Stomach (tissue), 4 donors: ENCODE measurements at regions not wholly inside any gene's neighbourhood (a gene's known extent, or its start where the extent isn't known, plus 50 kb on each side); places are given as distances from the start of the nearest gene placed in this dataset.

Experiments used
- CTCF ChIP-seq, 7 experiments: fragments of 450-650 bp in 4 of 7; fragments of 200-600 bp in 3 of 7; sonication (generic) in 3 of 7; IDR thresholded peaks; one replicate each; pipeline ENCODE4 v1.5.1; 2016 to 2019; ENCODE audit warnings: antibody characterized with exemption in 7 of 7, control low read depth in 2 of 7, mild to moderate bottlenecking in 1 of 7
- EP300 ChIP-seq: sonication (generic); formaldehyde crosslinking; IDR thresholded peaks from one replicate; pipeline ENCODE4 v1.6.1; 2017; ENCODE audit warnings: antibody characterized with exemption
- POLR2A ChIP-seq, 4 donors: fragments of 450-650 bp; IDR thresholded peaks; one replicate each; pipeline ENCODE4 v1.6.1; 2016; ENCODE audit warnings: antibody characterized with exemption in 4 of 4, control low read depth in 2 of 4, mild to moderate bottlenecking in 1 of 4, moderate library complexity in 1 of 4
- POLR2AphosphoS5 ChIP-seq, 3 donors: sonication (generic); formaldehyde crosslinking; IDR thresholded peaks; one replicate each; pipeline ENCODE4 v1.6.1; 2016; ENCODE audit warnings: antibody characterized with exemption in 3 of 3

- TF ChIP-seq CTCF (IDR thresholded peaks at IDR 0.05): no peak
- no peak for TF ChIP-seq POLR2AphosphoS5 (IDR thresholded peaks at IDR 0.05)
- TF ChIP-seq EP300: no peak
- no peak for TF ChIP-seq POLR2A (IDR thresholded peaks at IDR 0.05)
These were observed 118.4 kb downstream of the RPLP1 start for GRCh38 chr15:69570997-69571396.
